Keratinocyte (primary cell): ENCODE measurements at regions not wholly inside any gene's neighbourhood (a gene's known extent, or its start where the extent isn't known, plus 50 kb on each side); places are given as distances from the start of the nearest gene placed in this dataset.

ENCODE experiments used
- DNase-seq: peaks from one replicate; pipeline ENCODE4 v3.0.0-alpha.2; 2011; ENCODE audit warnings: low read depth, missing footprints, low spot score
- FAIRE-seq: peaks from 2 replicates; lab custom pipeline; 2011; peaks lifted over from hg19 to GRCh38; lab: Jason Lieb, UNC
- H2AFZ ChIP-seq: 2 replicates; pipeline ENCODE4 v1.6.0; 2012; ENCODE audit warnings: low read length, control low read depth, inconsistent platforms; ENCODE audit not compliant: control insufficient read depth
- H3K27ac ChIP-seq: 2 replicates; pipeline ENCODE4 v1.5.1; 2011; ENCODE audit warnings: low read length; ENCODE audit not compliant: control insufficient read depth, insufficient read depth
- H3K27me3 ChIP-seq: 3 replicates; pipeline ENCODE4 v1.6.0; 2011; ENCODE audit warnings: low read length; ENCODE audit not compliant: control insufficient read depth, insufficient read depth; ENCODE audit errors: extremely low read depth
- H3K36me3 ChIP-seq, 2 experiments: 2 replicates in 1 of 2; 3 replicates in 1 of 2; pipeline ENCODE4 v1.5.1; 2011; ENCODE audit warnings: low read length in 2 of 2, mild to moderate bottlenecking in 1 of 2; ENCODE audit not compliant: control insufficient read depth in 2 of 2, insufficient read depth in 2 of 2; ENCODE audit errors: extremely low read depth in 1 of 2
- H3K4me1 ChIP-seq: 3 replicates; pipeline ENCODE4 v1.5.1; 2011; ENCODE audit warnings: low read length; ENCODE audit not compliant: control insufficient read depth, insufficient read depth; ENCODE audit errors: extremely low read depth
- H3K4me2 ChIP-seq: 3 replicates; pipeline ENCODE4 v1.6.0; 2011; ENCODE audit warnings: low read depth, low read length; ENCODE audit not compliant: control insufficient read depth, insufficient read depth; ENCODE audit errors: extremely low read depth
- H3K4me3 ChIP-seq, 3 experiments: fragments of 200-600 bp in 1 of 3; sonication (generic) in 1 of 3; 2 replicates in 2 of 3; 3 replicates in 1 of 3; pipeline ENCODE4 v1.5.1; 2011 to 2016; ENCODE audit warnings: low read length in 3 of 3, mild to moderate bottlenecking in 3 of 3, control low read depth in 2 of 3, inconsistent platforms in 1 of 3, low read depth in 1 of 3, mixed read lengths in 1 of 3, mixed run types in 1 of 3, moderate library complexity in 1 of 3; ENCODE audit not compliant: control insufficient read depth in 2 of 3, insufficient read depth in 2 of 3; ENCODE audit errors: extremely low read depth in 1 of 3
- H3K79me2 ChIP-seq: 2 replicates; pipeline ENCODE4 v1.6.0; 2012; ENCODE audit warnings: low read length; ENCODE audit not compliant: control insufficient read depth, insufficient read depth
- H3K9ac ChIP-seq: 3 replicates; pipeline ENCODE4 v1.6.0; 2011; ENCODE audit warnings: low read length; ENCODE audit not compliant: control insufficient read depth, insufficient read depth; ENCODE audit errors: extremely low read depth
- H3K9me1 ChIP-seq: 3 replicates; pipeline ENCODE4 v1.6.0; 2011; ENCODE audit warnings: low read length; ENCODE audit not compliant: control insufficient read depth, insufficient read depth; ENCODE audit errors: extremely low read depth
- H3K9me3 ChIP-seq: 2 replicates; pipeline ENCODE4 v1.5.1; 2012; ENCODE audit warnings: low read depth, low read length; ENCODE audit not compliant: control insufficient read depth
- H4K20me1 ChIP-seq: 3 replicates; pipeline ENCODE4 v1.6.0; 2011; ENCODE audit warnings: low read length; ENCODE audit not compliant: control insufficient read depth, insufficient read depth; ENCODE audit errors: extremely low read depth
- CTCF ChIP-seq, 3 experiments: IDR thresholded peaks in 1 of 3; conservative IDR thresholded peaks in 1 of 3; optimal IDR thresholded peaks in 1 of 3; 2 replicates in 2 of 3; 3 replicates in 1 of 3; pipeline versions ENCODE3 to v1.5.1; 2011; ENCODE audit warnings: low read length in 3 of 3, mild to moderate bottlenecking in 3 of 3, moderate library complexity in 2 of 3, control low read depth in 1 of 3, inconsistent platforms in 1 of 3; ENCODE audit not compliant: insufficient read depth in 2 of 3; ENCODE audit errors: extremely low read depth in 1 of 3
- EZH2 ChIP-seq: IDR thresholded peaks from one replicate; pipeline ENCODE4 v1.6.1; 2012; ENCODE audit warnings: inconsistent platforms, mild to moderate bottlenecking, low read length, moderate library complexity
- dilution Hi-C: fragments of 300-500 bp; cut with MboI; formaldehyde crosslinking; loops from one replicate; pipeline ENCODE4 v1.7.0; 2020; ENCODE audit warnings: low sequenced_read_pairs; ENCODE audit not compliant: extremely low pct_ligation_motif_present

GRCh38 chr2:121073320-121074210 is 211.4 kb downstream of the TFCP2L1 start:
- Histone ChIP-seq H3K27ac (no peak overlapping the region), H2AFZ (no peak overlapping the region), H3K4me2 (no peak overlapping the region), H3K27me3 (peaks cover 36% of the 10 kb centered on the region), H3K79me2 (no peaks in the 10 kb centered on the region), H3K9me3 (no peaks in the 10 kb centered on the region), H3K36me3 (no peaks in the 10 kb centered on the region), H3K9ac (no peak overlapping the region), H4K20me1 (no peaks in the 10 kb centered on the region), H3K4me3 (no peak overlapping the region), H3K9me1 (no peaks in the 10 kb centered on the region), H3K4me1 (peaks cover 5% of the 10 kb centered on the region)
- TF ChIP-seq CTCF (optimal IDR thresholded peaks at IDR 0.05 in 1 of 3, IDR thresholded peaks at IDR 0.05 in 1 of 3, conservative IDR thresholded peaks at IDR 0.05 in 1 of 3; ENCODE audit: extremely low read depth in 1 of 3, insufficient read depth in 2 of 3, low read length in 3 of 3): no peak
- no peak for TF ChIP-seq EZH2
- dilution Hi-C loops: no loop called here
- no peak for DNase-seq
- FAIRE-seq: no peak

- Histone ChIP-seq H3K27me3 (peaks cover 32% of the 10 kb centered on the region), H3K9me1 (no peaks in the 10 kb centered on the region), H3K4me1 (peaks cover 5% of the 10 kb centered on the region), H4K20me1 (no peaks in the 10 kb centered on the region), H3K9ac (no peak overlapping the region), H3K79me2 (no peaks in the 10 kb centered on the region), H3K9me3 (no peaks in the 10 kb centered on the region), H3K4me2 (no peak overlapping the region), H3K36me3 (no peaks in the 10 kb centered on the region), H2AFZ (no peak overlapping the region), H3K4me3 (no peak overlapping the region), H3K27ac (no peak overlapping the region)
- DNase-seq (no peak), FAIRE-seq (no peak)
- dilution Hi-C loops: no loop called here
- TF ChIP-seq EZH2: no peak
- TF ChIP-seq CTCF (optimal IDR thresholded peaks at IDR 0.05 in 1 of 3, IDR thresholded peaks at IDR 0.05 in 1 of 3, conservative IDR thresholded peaks at IDR 0.05 in 1 of 3; ENCODE audit: extremely low read depth in 1 of 3, insufficient read depth in 2 of 3, low read length in 3 of 3): no peak
These were observed 210.6 kb downstream of the TFCP2L1 start for GRCh38 chr2:121074293-121074932.
